Muscle of leg (tissue), 3 donors: ENCODE measurements at regions not wholly inside any gene's neighbourhood (a gene's known extent, or its start where the extent isn't known, plus 50 kb on each side); places are given as distances from the start of the nearest gene placed in this dataset.
"Not testable (repeated sequence)": the region's sequence is repeated elsewhere in the genome, so short reads cannot be mapped to it uniquely, and the experiment has no call there.

Source experiments
- DNase-seq: peaks from one replicate; pipeline ENCODE4 v3.0.0; 2013
- H3K27ac ChIP-seq: one replicate; pipeline ENCODE4 v1.5.1; 2013; ENCODE audit warnings: mild to moderate bottlenecking, low read length, control low read depth
- H3K27me3 ChIP-seq: one replicate; pipeline ENCODE4 v1.6.1; 2013; ENCODE audit warnings: low read length; ENCODE audit not compliant: control insufficient read depth, insufficient read depth
- H3K36me3 ChIP-seq: one replicate; pipeline ENCODE4 v1.6.1; 2013; ENCODE audit warnings: low read length; ENCODE audit not compliant: control insufficient read depth, insufficient read depth
- H3K4me1 ChIP-seq: one replicate; pipeline ENCODE4 v1.6.1; 2013; ENCODE audit warnings: low read length; ENCODE audit not compliant: control insufficient read depth, insufficient read depth
- H3K4me3 ChIP-seq: one replicate; pipeline ENCODE4 v1.5.1; 2013; ENCODE audit warnings: low read length, control low read depth
- H3K9me3 ChIP-seq: replicated peaks from 2 replicates; pipeline ENCODE4 v1.6.1; 2013; ENCODE audit warnings: low read depth, low read length; ENCODE audit not compliant: control insufficient read depth
- WGBS: methylation state at CpG from one replicate; pipeline ENCODE4 v1.1.5; 2013; ENCODE audit warnings: missing lambda C conversion rate; ENCODE audit not compliant: insufficient coverage; 5-methylcytosine and 5-hydroxymethylcytosine counted together

GRCh38 chr4:9679704-9680478 lies 101.5 kb upstream of the DRD5 start:
- Histone ChIP-seq H3K4me3 (no peak overlapping the region), H3K9me3 (no peaks in the 10 kb centered on the region), H3K27ac (no peak overlapping the region), H3K36me3 (no peaks in the 10 kb centered on the region), H3K27me3 (no peaks in the 10 kb centered on the region), H3K4me1 (no peaks in the 10 kb centered on the region)
- no peak for DNase-seq
- 97% methylated on average over 26 of the region's 30 CpGs for WGBS

GRCh38 chr4:9683174-9683573 lies 98.3 kb upstream of the DRD5 start:
- not testable (repeated sequence) for H3K4me3 ChIP-seq, H3K36me3 ChIP-seq, H3K9me3 ChIP-seq, H3K4me1 ChIP-seq, H3K27me3 ChIP-seq, H3K27ac ChIP-seq, DNase-seq
- 30% methylated on average over 1 of the region's 5 CpGs for WGBS

GRCh38 chr4:9685016-9685415 lies 96.4 kb upstream of the DRD5 start:
- H3K9me3 ChIP-seq, H3K4me1 ChIP-seq, DNase-seq, H3K27ac ChIP-seq, H3K27me3 ChIP-seq, H3K4me3 ChIP-seq, H3K36me3 ChIP-seq: not testable (repeated sequence)
- WGBS: 58% methylated on average over 3 of the region's 5 CpGs

GRCh38 chr4:9685692-9686091 lies 95.7 kb upstream of the DRD5 start:
- Histone ChIP-seq H3K36me3 (no peaks in the 10 kb centered on the region), H3K9me3 (no peaks in the 10 kb centered on the region), H3K4me3 (no peak overlapping the region), H3K27ac (no peak overlapping the region), H3K4me1 (no peaks in the 10 kb centered on the region), H3K27me3 (no peaks in the 10 kb centered on the region)
- DNase-seq: no peak

GRCh38 chr4:9690636-9691237 lies 90.7 kb upstream of the DRD5 start:
- not testable (repeated sequence) for DNase-seq, H3K36me3 ChIP-seq, H3K27me3 ChIP-seq, H3K9me3 ChIP-seq
- H3K27ac ChIP-seq: peak overlapping the region; percentile 85
- peaks cover 16% of the 10 kb centered on the region for H3K4me1 ChIP-seq
- peak overlapping the region; percentile 68 for H3K4me3 ChIP-seq
- WGBS: 0% methylated on average over 1 of the region's 9 CpGs

GRCh38 chr4:9691238-9692065 lies 90.0 kb upstream of the DRD5 start:
- peak; percentile 98 for DNase-seq
- Histone ChIP-seq H3K9me3 (no peaks in the 10 kb centered on the region), H3K4me1 (peaks cover 16% of the 10 kb centered on the region), H3K27me3 (no peaks in the 10 kb centered on the region), H3K4me3 (peak overlapping the region; percentile 68), H3K27ac (peak overlapping the region; percentile 85), H3K36me3 (no peaks in the 10 kb centered on the region)
- WGBS: 2% methylated on average over 48 of the region's 56 CpGs

GRCh38 chr4:9692791-9693491 lies 88.5 kb upstream of the DRD5 start:
- not testable (repeated sequence) for H3K27ac ChIP-seq, H3K9me3 ChIP-seq, H3K27me3 ChIP-seq, DNase-seq, H3K4me3 ChIP-seq, H3K36me3 ChIP-seq
- 50% methylated on average over 3 of the region's 5 CpGs for WGBS
- peaks cover 16% of the 10 kb centered on the region for H3K4me1 ChIP-seq

- H3K27ac ChIP-seq, H3K27me3 ChIP-seq, H3K36me3 ChIP-seq, H3K4me3 ChIP-seq, H3K9me3 ChIP-seq: not testable (repeated sequence)
- WGBS: 58% methylated on average over 5 of the region's 7 CpGs
- H3K4me1 ChIP-seq: peaks cover 16% of the 10 kb centered on the region
- DNase-seq: peak; percentile 55
These were observed 87.0 kb upstream of the DRD5 start for GRCh38 chr4:9694403-9694802.

GRCh38 chr4:9695994-9696393 lies 85.4 kb upstream of the DRD5 start:
- 37% methylated on average over 3 of the region's 4 CpGs for WGBS
- H3K27me3 ChIP-seq, H3K4me3 ChIP-seq, H3K36me3 ChIP-seq, H3K9me3 ChIP-seq, H3K27ac ChIP-seq: not testable (repeated sequence)
- peak; percentile 47 for DNase-seq
- peaks cover 14% of the 10 kb centered on the region for H3K4me1 ChIP-seq

- DNase-seq, H3K4me3 ChIP-seq, H3K9me3 ChIP-seq, H3K27me3 ChIP-seq, H3K27ac ChIP-seq, H3K36me3 ChIP-seq: not testable (repeated sequence)
- no CpG with 5 or more reads among the region's 5 CpGs for WGBS
- peaks cover 11% of the 10 kb centered on the region for H3K4me1 ChIP-seq
These were observed 84.9 kb upstream of the DRD5 start for GRCh38 chr4:9696561-9696960.
